GM18505 (cell line): ENCODE measurements at regions not wholly inside any gene's neighbourhood (a gene's known extent, or its start where the extent isn't known, plus 50 kb on each side); places are given as distances from the start of the nearest gene placed in this dataset.
"Not testable (repeated sequence)": the region's sequence is repeated elsewhere in the genome, so short reads cannot be mapped to it uniquely, and the experiment has no call there.

Experiments used
- ATAC-seq: cut with Tn5 transposase; IDR thresholded peaks from one replicate; pipeline ENCODE4 v1.9.1; 2021; ENCODE audit not compliant: unreplicated experiment
- POLR2A ChIP-seq: IDR thresholded peaks from 4 replicates; pipeline ENCODE4 v1.6.1; 2011; ENCODE audit warnings: borderline replicate concordance; ENCODE audit not compliant: insufficient read depth, insufficient read length; ENCODE audit errors: extremely low read depth

DNA sequence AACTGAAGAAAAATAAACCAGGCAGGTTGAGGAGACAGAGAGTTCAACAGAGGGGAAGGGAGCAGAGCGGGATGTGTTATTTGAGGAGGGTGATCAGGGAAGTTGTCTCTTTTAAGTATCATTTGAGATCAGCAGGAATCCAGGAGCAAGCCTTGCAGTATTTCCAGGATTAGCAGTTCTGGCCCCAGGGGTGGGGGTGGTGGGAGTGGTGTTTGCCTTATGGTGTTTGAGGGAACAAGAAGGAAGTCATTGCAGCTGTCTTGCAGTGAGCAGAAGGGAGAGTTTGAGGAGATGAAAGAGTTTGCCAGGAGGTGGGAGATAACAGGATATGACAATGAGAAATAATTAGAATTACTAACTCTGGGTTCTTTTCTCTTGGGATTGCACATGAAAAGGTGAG is 418.6 kb downstream of the NELL2 start:
- TF ChIP-seq POLR2A, result no peak
- no peak for ATAC-seq

DNA sequence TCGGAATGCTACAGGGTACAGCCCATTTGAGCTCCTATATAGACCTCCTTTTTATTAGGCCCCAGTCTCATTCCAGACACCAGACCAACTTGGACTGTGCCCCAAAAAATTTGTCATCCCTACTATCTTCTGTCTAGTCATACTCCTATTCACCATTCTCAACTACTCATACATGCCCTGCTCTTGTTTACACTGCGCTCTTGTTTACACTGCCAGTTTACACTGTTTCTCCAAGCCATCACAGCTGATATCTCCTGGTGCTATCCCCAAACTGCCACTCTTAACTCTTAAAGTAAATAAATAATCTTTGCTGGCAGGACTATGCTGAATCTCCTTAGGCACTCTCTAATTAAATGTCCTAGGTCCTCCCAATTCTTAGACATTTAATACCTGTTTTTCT is 421.2 kb downstream of the NELL2 start:
- ATAC-seq, result not testable (repeated sequence)

DNA sequence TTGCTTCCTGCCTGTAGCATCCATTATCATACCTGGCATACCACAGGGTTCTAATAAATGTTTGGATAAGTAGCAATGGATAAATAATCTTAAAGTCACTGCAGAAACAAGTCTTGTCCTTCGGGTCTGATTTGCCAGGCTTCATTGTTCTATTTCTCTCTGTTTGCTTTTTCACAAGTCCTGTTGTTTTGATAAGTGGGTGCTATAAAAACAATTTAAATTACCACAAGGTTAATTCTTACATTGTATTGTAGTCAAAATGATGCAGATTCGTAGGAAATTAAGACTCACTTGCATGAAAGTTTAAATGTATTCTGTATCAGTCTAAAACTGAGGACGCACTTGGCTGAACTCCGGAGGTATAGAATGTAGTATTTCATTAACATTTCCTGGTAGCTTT is 429.9 kb downstream of the NELL2 start:
- no peak for ATAC-seq
- TF ChIP-seq POLR2A, result no peak

DNA sequence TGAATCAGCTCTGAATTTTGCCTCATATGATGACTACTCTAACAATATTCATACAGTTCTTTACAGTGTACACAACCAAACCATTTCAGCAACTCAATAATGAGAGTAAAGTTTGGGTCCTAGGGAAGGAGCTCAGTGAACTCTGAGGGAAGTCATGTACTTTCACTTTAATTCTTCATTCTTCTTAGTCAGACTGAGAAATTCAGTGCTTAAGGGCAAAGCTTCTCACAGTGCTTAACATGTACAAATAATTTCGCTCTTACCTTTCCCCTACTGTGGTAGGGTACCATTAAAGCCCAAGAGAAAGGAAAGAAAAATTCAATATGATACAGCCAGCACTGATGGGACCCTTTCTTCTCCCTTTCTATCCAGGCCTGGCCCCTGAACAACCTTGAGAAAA is 435.0 kb downstream of the NELL2 start:
- no peak for TF ChIP-seq POLR2A
- ATAC-seq, result peak; percentile 63
